Activated CD8-positive, alpha-beta memory T cell treated with anti-CD3 and anti-CD28 coated beads for 36 hours (primary cell): ENCODE measurements at regions not wholly inside any gene's neighbourhood (a gene's known extent, or its start where the extent isn't known, plus 50 kb on each side); places are given as distances from the start of the nearest gene placed in this dataset.
"Not testable (repeated sequence)": the region's sequence is repeated elsewhere in the genome, so short reads cannot be mapped to it uniquely, and the experiment has no call there.

Experiments used
- CTCF ChIA-PET: fragments of 350-600 bp; sonication (Branson Sonifier 250); formaldehyde crosslinking; loops from one replicate; lab custom pipeline; 2021; ENCODE audit warnings: antibody characterized with exemption; lab: Charles Lee
- POLR2A ChIA-PET: fragments of 350-600 bp; sonication (Branson Sonifier 250); formaldehyde crosslinking; loops from one replicate; lab custom pipeline; 2021; ENCODE audit warnings: antibody characterized with exemption; lab: Charles Lee

GRCh38 chr5:116730185-116730584 lies 155.6 kb upstream of the SEMA6A start:
- POLR2A ChIA-PET, result no interaction called here

DNA sequence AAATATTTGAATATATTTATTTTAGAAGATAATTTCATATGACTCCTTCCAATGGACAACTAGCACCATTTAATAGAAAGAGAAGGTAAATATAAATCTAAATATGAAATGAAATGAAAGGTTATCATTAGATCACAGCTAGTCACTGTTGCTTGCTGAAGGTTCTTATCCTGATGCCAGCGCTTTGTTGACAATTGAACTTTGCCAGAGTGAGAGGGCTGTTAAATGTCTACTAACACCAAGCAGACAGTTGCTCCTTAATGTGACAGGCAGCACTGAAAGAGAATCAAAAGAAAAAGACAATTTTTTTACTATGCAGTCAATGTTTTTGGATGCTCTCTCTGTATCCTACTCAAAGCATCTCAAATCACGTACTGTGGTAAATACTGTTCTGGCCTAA lies 152.6 kb upstream of the SEMA6A start:
- POLR2A ChIA-PET, result no interaction called here
- CTCF ChIA-PET, result no interaction called here

More at GRCh38 chr5:116730185-116730584, 155.6 kb upstream of the SEMA6A start:
- CTCF ChIA-PET, result no interaction called here

- POLR2A ChIA-PET, CTCF ChIA-PET: not testable (repeated sequence)
Observed at GRCh38 chr5:116726180-116726579, 151.6 kb upstream of the SEMA6A start.

DNA sequence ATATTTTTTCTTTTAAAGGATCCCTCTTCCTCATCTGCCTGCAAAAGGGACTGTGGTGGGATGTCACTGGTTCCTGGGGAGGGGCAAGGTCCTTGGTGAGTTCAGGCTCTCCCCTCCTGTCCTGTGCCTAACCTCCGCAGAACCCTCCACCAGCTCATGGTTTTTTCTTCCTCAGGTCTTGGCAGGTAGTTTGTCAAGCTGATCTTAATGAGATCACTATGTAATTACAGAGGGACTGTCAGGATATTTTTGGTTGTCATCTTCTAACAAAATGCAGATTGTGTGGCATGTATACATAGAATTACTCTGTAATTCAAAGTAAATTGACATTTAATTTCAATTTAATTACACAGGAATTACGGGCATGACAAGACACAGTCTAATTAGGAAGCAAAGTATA lies 150.3 kb upstream of the SEMA6A start:
- ChIA-PET CTCF (no interaction called here), POLR2A (no interaction called here)

GRCh38 chr5:116722651-116723050 lies 148.0 kb upstream of the SEMA6A start:
- POLR2A ChIA-PET, result no interaction called here
- CTCF ChIA-PET, result no interaction called here

GRCh38 chr5:116719106-116719505 lies 144.5 kb upstream of the SEMA6A start:
- CTCF ChIA-PET, result no interaction called here
- POLR2A ChIA-PET, result no interaction called here

DNA sequence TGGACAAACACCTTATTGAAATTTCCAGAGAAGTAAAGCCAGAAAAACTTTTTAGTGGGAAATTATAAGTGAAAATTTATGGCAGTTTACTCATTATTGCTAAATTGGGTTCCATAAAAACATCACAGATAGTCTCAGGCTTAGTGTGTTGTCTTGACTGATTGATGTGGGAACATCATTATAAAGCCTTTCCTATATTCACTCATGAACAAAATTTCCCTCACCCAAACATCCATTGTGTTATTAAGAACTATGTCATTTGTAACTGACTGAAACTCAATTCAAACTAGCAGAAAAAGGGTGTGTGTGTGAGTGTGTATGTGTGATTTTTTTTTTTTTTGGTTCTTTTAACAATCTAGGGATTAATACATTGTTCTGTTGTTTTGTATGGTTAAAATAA lies 143.7 kb upstream of the SEMA6A start:
- ChIA-PET POLR2A (no interaction called here), CTCF (no interaction called here)

- ChIA-PET CTCF (no interaction called here), POLR2A (no interaction called here)
Observed at GRCh38 chr5:116709082-116709481, 134.5 kb upstream of the SEMA6A start.

DNA sequence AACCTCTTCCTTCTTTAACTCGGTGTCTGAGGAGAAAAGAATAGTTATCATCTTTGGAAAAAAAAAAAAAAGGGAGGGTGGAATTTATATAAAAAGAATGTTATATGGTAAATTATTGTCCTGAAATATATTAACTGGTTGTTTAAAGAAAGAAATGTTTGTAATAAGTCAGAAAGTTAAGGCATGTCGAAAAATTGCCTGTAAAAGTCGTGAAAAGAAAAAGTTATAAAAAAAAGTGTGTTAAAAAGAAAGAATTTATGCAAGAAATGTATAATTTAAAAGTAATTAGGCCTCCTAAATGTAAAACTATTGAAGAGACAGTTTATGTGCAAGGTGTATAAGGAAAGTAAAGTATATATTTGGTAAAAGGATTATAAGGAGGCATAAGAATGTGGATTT lies 130.5 kb upstream of the SEMA6A start:
- POLR2A ChIA-PET, CTCF ChIA-PET: not testable (repeated sequence)

GRCh38 chr5:116703941-116704340 lies 129.3 kb upstream of the SEMA6A start:
- ChIA-PET POLR2A (no interaction called here), CTCF (no interaction called here)

- ChIA-PET POLR2A (no interaction called here), CTCF (no interaction called here)
Observed at GRCh38 chr5:116703328-116703727, 128.7 kb upstream of the SEMA6A start.

GRCh38 chr5:116702776-116703175 lies 128.2 kb upstream of the SEMA6A start:
- ChIA-PET CTCF (no interaction called here), POLR2A (no interaction called here)

DNA sequence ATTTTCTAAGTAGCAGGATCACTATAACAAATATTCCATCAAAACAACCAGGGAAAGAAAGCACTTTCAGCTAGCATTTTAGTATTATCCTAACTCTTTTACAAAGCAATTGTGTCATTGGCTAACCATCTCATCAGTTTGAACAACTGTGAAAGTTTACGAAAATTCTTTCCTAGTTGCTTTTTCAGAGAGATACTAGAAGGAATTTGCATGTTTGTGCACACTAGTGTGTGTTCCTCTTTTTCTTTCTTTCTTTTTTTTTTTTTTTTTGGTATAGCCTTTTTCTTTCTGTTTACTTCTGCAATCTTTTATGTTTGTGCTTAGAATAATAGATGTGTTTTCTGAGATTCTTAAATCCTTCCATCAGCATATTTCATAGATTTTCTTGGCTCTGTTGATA lies 124.7 kb upstream of the SEMA6A start:
- POLR2A ChIA-PET, result no interaction called here
- CTCF ChIA-PET, result no interaction called here

DNA sequence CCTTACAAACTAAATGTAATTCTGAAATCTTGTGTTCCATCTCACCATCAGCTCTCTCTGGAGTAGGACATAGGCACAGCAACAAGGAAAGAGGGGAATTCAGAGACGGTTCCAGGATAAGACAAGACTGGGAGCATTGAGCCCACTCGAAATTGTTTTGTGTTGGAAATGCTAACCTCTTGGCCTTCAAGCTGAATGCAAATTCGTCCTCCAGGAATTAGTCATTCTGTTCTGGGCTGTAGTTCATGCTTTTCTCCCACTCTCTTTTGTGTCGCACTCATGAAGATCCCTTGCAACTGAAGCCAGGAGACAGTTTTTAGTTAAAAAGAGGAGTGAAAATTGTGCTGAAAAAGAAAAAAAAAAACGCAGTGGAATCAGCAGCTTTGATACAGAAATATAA lies 121.7 kb upstream of the SEMA6A start:
- CTCF ChIA-PET, result no interaction called here
- POLR2A ChIA-PET, result no interaction called here

DNA sequence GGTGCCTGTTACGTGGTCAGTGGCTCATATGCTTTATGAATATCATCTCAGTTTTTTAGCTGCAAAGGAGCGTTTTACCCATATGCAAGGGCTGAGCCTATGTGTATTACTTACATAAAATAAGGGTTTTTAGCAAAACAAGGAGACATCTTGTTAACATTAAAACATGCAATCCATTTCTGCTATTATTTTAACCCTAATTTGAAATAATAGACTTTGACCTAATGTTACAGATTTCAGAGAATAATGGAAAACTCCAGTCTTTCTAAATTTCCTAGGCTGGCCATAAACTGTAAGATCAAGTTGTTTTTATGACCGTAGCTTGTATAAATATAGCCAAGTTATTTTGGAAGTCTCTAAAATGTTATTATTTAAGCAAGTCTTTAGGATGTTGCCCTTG lies 121.1 kb upstream of the SEMA6A start:
- ChIA-PET CTCF (no interaction called here), POLR2A (no interaction called here)

DNA sequence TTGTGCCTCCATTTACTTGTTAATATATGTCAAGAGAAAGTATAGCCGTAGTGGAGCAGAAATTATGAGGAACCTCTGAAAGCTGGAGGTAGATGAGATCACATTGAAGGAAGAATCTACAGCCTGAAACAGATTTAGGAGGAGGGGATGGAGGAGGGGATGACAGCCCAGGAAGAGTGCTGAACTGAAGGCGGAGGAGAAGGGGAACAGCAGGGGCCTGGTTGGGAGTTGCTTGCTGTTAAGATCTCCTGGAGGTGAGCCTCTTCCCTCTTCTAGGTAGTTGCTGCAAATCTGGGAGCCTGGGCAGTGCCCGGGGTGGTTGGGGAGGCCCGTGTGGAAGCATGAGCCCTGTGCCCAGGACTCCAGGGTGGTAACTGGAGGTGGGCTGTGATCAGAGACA lies 111.8 kb upstream of the SEMA6A start:
- CTCF ChIA-PET, result no interaction called here
- POLR2A ChIA-PET, result no interaction called here

DNA sequence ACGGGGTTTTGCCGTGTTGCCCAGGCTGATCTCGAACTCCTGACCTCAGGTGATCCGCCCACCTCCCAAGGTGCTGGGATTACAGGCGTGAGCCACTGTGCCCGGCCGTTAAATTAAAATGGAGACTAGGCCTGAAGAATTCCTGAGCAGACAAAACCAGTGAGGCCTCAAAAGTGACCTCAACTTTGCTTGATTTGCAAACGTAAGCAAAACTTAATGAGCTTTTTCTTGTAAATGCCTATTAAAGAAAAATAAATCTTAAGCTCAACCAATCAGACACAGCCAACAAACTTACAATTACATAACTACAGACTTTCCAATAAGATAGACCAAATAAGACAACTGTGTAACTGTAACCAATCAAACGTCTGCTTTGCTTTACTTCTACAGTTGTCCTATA lies 111.3 kb upstream of the SEMA6A start:
- ChIA-PET POLR2A (no interaction called here), CTCF (no interaction called here)

- CTCF ChIA-PET, result no interaction called here
- POLR2A ChIA-PET, result no interaction called here
Observed at GRCh38 chr5:116685069-116685468, 110.4 kb upstream of the SEMA6A start.

GRCh38 chr5:116681334-116682013 lies 106.9 kb upstream of the SEMA6A start:
- ChIA-PET CTCF (no interaction called here), POLR2A (no interaction called here)

DNA sequence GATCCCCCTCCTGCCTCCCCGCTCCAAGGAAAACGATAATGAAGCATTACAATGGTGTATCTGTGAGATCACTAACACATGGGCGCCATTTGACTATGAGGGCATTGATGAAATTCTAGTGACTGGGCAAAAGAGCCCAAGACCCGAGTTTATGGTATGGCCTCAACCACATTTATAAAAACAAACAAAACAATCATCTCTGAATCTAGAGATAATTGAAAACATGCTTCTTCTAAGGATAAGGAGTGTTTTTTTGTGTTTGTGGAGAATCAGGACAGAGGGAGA lies 100.9 kb upstream of the SEMA6A start:
- CTCF ChIA-PET, result no interaction called here
- POLR2A ChIA-PET, result no interaction called here

GRCh38 chr5:116674881-116675625 lies 100.4 kb upstream of the SEMA6A start:
- ChIA-PET POLR2A (no interaction called here), CTCF (no interaction called here)

GRCh38 chr5:116673453-116673852 lies 98.8 kb upstream of the SEMA6A start:
- ChIA-PET POLR2A (no interaction called here), CTCF (no interaction called here)
